Endothelial cell of umbilical vein (primary cell): ENCODE measurements at regions not wholly inside any gene's neighbourhood (a gene's known extent, or its start where the extent isn't known, plus 50 kb on each side); places are given as distances from the start of the nearest gene placed in this dataset.

Source experiments
- BruUV-seq: library from RNA; stranded (reverse); fragments of 400-500 nt; replicated peaks from 2 replicates; lab custom pipeline; 2021; lab: Mats Ljungman, UMichigan
- CTCF ChIA-PET: fragments of 300-600, 350-600 bp; sonication (Branson Sonifier 250); formaldehyde crosslinking; loops from one replicate; lab custom pipeline; 2021; ENCODE audit warnings: antibody characterized with exemption, inconsistent platforms; lab: Charles Lee
- POLR2A ChIA-PET: fragments of 300-600, 350-600 bp; sonication (Branson Sonifier 250); formaldehyde crosslinking; loops from one replicate; lab custom pipeline; 2021; ENCODE audit warnings: antibody characterized with exemption, inconsistent platforms; lab: Charles Lee
- DNase-seq: peaks from one replicate; pipeline ENCODE4 v3.0.0-alpha.2; 2011; ENCODE audit warnings: low read depth, low spot score
- FAIRE-seq: peaks from 2 replicates; lab custom pipeline; 2011; peaks lifted over from hg19 to GRCh38; lab: Jason Lieb, UNC
- H2AFZ ChIP-seq: 2 replicates; pipeline ENCODE4 v1.6.0; 2012; ENCODE audit warnings: low read depth, low read length, control low read depth, inconsistent platforms
- H3K27ac ChIP-seq: 2 replicates; pipeline ENCODE4 v1.5.1; 2011; ENCODE audit warnings: low read depth, mild to moderate bottlenecking, control low read depth, low read length, moderate library complexity; ENCODE audit not compliant: insufficient read depth
- H3K27me3 ChIP-seq, 2 experiments: 2 replicates each; pipeline versions ENCODE4 v1.6.0 to v1.6.1; 2011; ENCODE audit warnings: low read length in 2 of 2, mixed read lengths in 1 of 2; ENCODE audit not compliant: control insufficient read depth in 2 of 2, insufficient read depth in 2 of 2
- H3K36me3 ChIP-seq, 2 experiments: 2 replicates in 1 of 2; 3 replicates in 1 of 2; pipeline ENCODE4 v1.5.1; 2011; ENCODE audit warnings: low read length in 2 of 2, mild to moderate bottlenecking in 1 of 2, moderate library complexity in 1 of 2; ENCODE audit not compliant: control insufficient read depth in 2 of 2, insufficient read depth in 2 of 2; ENCODE audit errors: extremely low read depth in 1 of 2
- H3K4me1 ChIP-seq: 3 replicates; pipeline ENCODE4 v1.5.1; 2011; ENCODE audit warnings: mild to moderate bottlenecking, low read length; ENCODE audit not compliant: control insufficient read depth, insufficient read depth; ENCODE audit errors: extremely low read depth
- H3K4me2 ChIP-seq: 2 replicates; pipeline ENCODE4 v1.6.1; 2011; ENCODE audit warnings: low read length, control low read depth, mixed read lengths; ENCODE audit not compliant: insufficient read depth
- H3K4me3 ChIP-seq, 3 experiments: fragments of 200-600 bp in 1 of 3; sonication (generic), shearing (Covaris generic) in 1 of 3; replicated peaks in 1 of 3; 2 replicates each; pipeline ENCODE4 v1.5.1; 2011 to 2016; ENCODE audit warnings: control low read depth in 3 of 3, low read length in 3 of 3, mild to moderate bottlenecking in 2 of 3, inconsistent platforms in 1 of 3, low read depth in 1 of 3, moderate library complexity in 1 of 3; ENCODE audit not compliant: insufficient read depth in 1 of 3
- H3K79me2 ChIP-seq: 2 replicates; pipeline ENCODE4 v1.6.0; 2012; ENCODE audit warnings: low read length, inconsistent platforms; ENCODE audit not compliant: control insufficient read depth, insufficient read depth
- H3K9ac ChIP-seq: replicated peaks from 2 replicates; pipeline ENCODE3; 2011; ENCODE audit warnings: low read length, control low read depth; ENCODE audit not compliant: insufficient read depth; ENCODE audit errors: extremely low read depth
- H3K9me1 ChIP-seq: replicated peaks from 3 replicates; pipeline ENCODE4 v1.6.0; 2011; ENCODE audit warnings: mild to moderate bottlenecking, low read length; ENCODE audit not compliant: control insufficient read depth, insufficient read depth; ENCODE audit errors: extremely low read depth
- H3K9me3 ChIP-seq: replicated peaks from 2 replicates; pipeline ENCODE4 v1.5.1; 2012; ENCODE audit warnings: low read length, inconsistent platforms; ENCODE audit not compliant: control insufficient read depth, insufficient read depth
- H4K20me1 ChIP-seq: replicated peaks from 2 replicates; pipeline ENCODE3; 2011; ENCODE audit warnings: mild to moderate bottlenecking, low read length; ENCODE audit not compliant: control insufficient read depth, insufficient read depth; ENCODE audit errors: extremely low read depth
- CTCF ChIP-seq, 2 donors: IDR thresholded peaks; 1 replicate in 1 of 2; 2 replicates in 1 of 2; pipeline ENCODE4 v1.5.1; 2011; ENCODE audit warnings: low read length in 2 of 2, mild to moderate bottlenecking in 2 of 2, moderate library complexity in 2 of 2, control low read depth in 1 of 2, inconsistent platforms in 1 of 2, low read depth in 1 of 2; ENCODE audit not compliant: insufficient read depth in 1 of 2; ENCODE audit errors: extremely low read depth in 1 of 2
- EZH2 ChIP-seq: IDR thresholded peaks from 2 replicates; pipeline ENCODE4 v1.6.1; 2012; ENCODE audit warnings: borderline replicate concordance, low read depth, mild to moderate bottlenecking, moderate library complexity, low read length, inconsistent platforms; ENCODE audit not compliant: severe bottlenecking
- FOS ChIP-seq: IDR thresholded peaks from 2 replicates; pipeline ENCODE4 v1.6.1; 2011; ENCODE audit warnings: mild to moderate bottlenecking, low read length, moderate library complexity, borderline replicate concordance; ENCODE audit not compliant: insufficient read depth
- GATA2 ChIP-seq: IDR thresholded peaks from 2 replicates; pipeline ENCODE4 v1.7.0; 2011; ENCODE audit warnings: low read depth, mild to moderate bottlenecking, moderate library complexity, mixed read lengths, low read length; ENCODE audit not compliant: insufficient read length, insufficient read depth
- JUN ChIP-seq: IDR thresholded peaks from 2 replicates; pipeline ENCODE4 v1.6.1; 2011; ENCODE audit warnings: borderline replicate concordance, low read depth; ENCODE audit not compliant: insufficient read length, insufficient read depth
- MAX ChIP-seq: IDR thresholded peaks from 2 replicates; pipeline ENCODE4 v1.6.1; 2011; ENCODE audit not compliant: insufficient read depth, insufficient read length
- MYC ChIP-seq: IDR thresholded peaks from one replicate; pipeline ENCODE4 v1.6.1; 2011; ENCODE audit warnings: mild to moderate bottlenecking, low read depth, low read length
- POLR2A ChIP-seq: IDR thresholded peaks from 2 replicates; pipeline ENCODE4 v1.6.1; 2012; ENCODE audit warnings: low read depth, mild to moderate bottlenecking, control low read depth, low read length
- POLR2AphosphoS5 ChIP-seq: IDR thresholded peaks from 2 replicates; pipeline ENCODE4 v1.6.1; 2012; ENCODE audit warnings: low read depth, mild to moderate bottlenecking, control low read depth, low read length, moderate library complexity; ENCODE audit not compliant: insufficient read depth
- dilution Hi-C: fragments of 300-500 bp; cut with MboI; formaldehyde crosslinking; loops from one replicate; pipeline ENCODE4 v1.15.0; 2019; ENCODE audit warnings: low sequenced_read_pairs; ENCODE audit not compliant: extremely low pct_ligation_motif_present
- intact Hi-C: fragments of 100-400 bp; cut with micrococcal nuclease; formaldehyde crosslinking; loops from one replicate; pipeline ENCODE4 v1.10.0; 2022

GRCh38 chr2:37560241-37560848 is 111.1 kb downstream of the CDC42EP3 start:
- ChIA-PET POLR2A (no interaction called here), CTCF (interaction anchor here (0.7 to 2.9 kb wide), 5 partner anchors 8 to 317 kb away, joined by 3 to 10 read pairs (median 3); no protein-coding TSS in a partner anchor)
- no peak overlapping the region for H3K4me2 ChIP-seq
- TF ChIP-seq FOS (no peak), MAX (no peak), POLR2A (no peak), GATA2 (no peak), JUN (no peak), EZH2 (no peak), CTCF (IDR thresholded peaks at IDR 0.05; ENCODE audit: extremely low read depth in 1 of 2, insufficient read depth in 1 of 2, low read depth in 1 of 2, low read length in 2 of 2) (no peak), MYC (no peak), POLR2AphosphoS5 (no peak)
- H3K4me3 ChIP-seq: no peak overlapping the region
- no peak for DNase-seq
- no peaks in the 10 kb centered on the region for H3K79me2 ChIP-seq
- no peaks in the 10 kb centered on the region for H4K20me1 ChIP-seq
- peaks cover 32% of the 10 kb centered on the region for H3K4me1 ChIP-seq
- H2AFZ ChIP-seq: no peak overlapping the region
- no peak overlapping the region for H3K9ac ChIP-seq
- no peaks in the 10 kb centered on the region for H3K27me3 ChIP-seq
- intact Hi-C loops (loop anchor here (5.0 kb wide), 1 partner anchor 272 kb away; no protein-coding TSS in a partner anchor), dilution Hi-C loops (no loop called here)
- H3K36me3 ChIP-seq: no peaks in the 10 kb centered on the region
- peak overlapping the region; percentile 91 for H3K27ac ChIP-seq
- no peaks in the 10 kb centered on the region for H3K9me1 ChIP-seq
- no TSS peak for BruUV-seq
- no peak for FAIRE-seq
- no peaks in the 10 kb centered on the region for H3K9me3 ChIP-seq
